Caco-2 (cell line): ENCODE measurements at regions not wholly inside any gene's neighbourhood (a gene's known extent, or its start where the extent isn't known, plus 50 kb on each side); places are given as distances from the start of the nearest gene placed in this dataset.

ENCODE experiments used
- BruUV-seq: library from RNA; stranded (reverse); fragments of 400-500 nt; replicated peaks from 2 replicates; lab custom pipeline; 2021; lab: Mats Ljungman, UMichigan
- CTCF ChIA-PET: fragments of 300-600 bp; sonication (Branson Sonifier 250); formaldehyde crosslinking; loops from one replicate; lab custom pipeline; 2022; ENCODE audit warnings: antibody characterized with exemption; lab: Charles Lee
- POLR2A ChIA-PET: fragments of 300-600 bp; sonication (Branson Sonifier 250); formaldehyde crosslinking; loops from one replicate; lab custom pipeline; 2022; ENCODE audit warnings: antibody characterized with exemption; lab: Charles Lee
- DNase-seq, 2 experiments: peaks; one replicate each; pipeline versions ENCODE4 v3.0.0 to v3.0.0-alpha.2; 2020 to 2022
- H3K27me3 ChIP-seq: replicated peaks from 2 replicates; pipeline ENCODE4 v1.6.0; 2011; ENCODE audit warnings: low read length; ENCODE audit not compliant: control insufficient read depth, insufficient read depth
- H3K36me3 ChIP-seq: 2 replicates; pipeline ENCODE4 v1.5.1; 2011; ENCODE audit warnings: low read length; ENCODE audit not compliant: control insufficient read depth, insufficient read depth
- H3K4me1 ChIP-seq: fragments of 250-450 bp; sonication (Bioruptor Pico); 2 replicates; pipeline ENCODE4 v1.5.1; 2020; ENCODE audit warnings: mild to moderate bottlenecking
- H3K4me3 ChIP-seq: 2 replicates; pipeline ENCODE4 v1.5.1; 2011; ENCODE audit warnings: low read depth, mild to moderate bottlenecking, control low read depth, low read length
- H3K9me3 ChIP-seq: fragments of 250-450 bp; sonication (Bioruptor Pico); 2 replicates; pipeline ENCODE4 v1.5.1; 2020; ENCODE audit warnings: mild to moderate bottlenecking, moderate library complexity
- H3K27ac Mint-ChIP-seq: one replicate; pipeline ENCODE4 v1.8.0; 2022; ENCODE audit warnings: mixed read lengths; ENCODE audit not compliant: unreplicated experiment
- H3K27me3 Mint-ChIP-seq: one replicate; pipeline ENCODE4 v1.8.0; 2022; ENCODE audit warnings: mixed read lengths; ENCODE audit not compliant: insufficient read depth, unreplicated experiment
- H3K36me3 Mint-ChIP-seq: one replicate; pipeline ENCODE4 v1.8.0; 2022; ENCODE audit warnings: mild to moderate bottlenecking, mixed read lengths; ENCODE audit not compliant: insufficient read depth, unreplicated experiment
- H3K4me1 Mint-ChIP-seq: one replicate; pipeline ENCODE4 v1.8.0; 2022; ENCODE audit warnings: low read depth, mixed read lengths; ENCODE audit not compliant: unreplicated experiment
- H3K4me3 Mint-ChIP-seq: one replicate; pipeline ENCODE4 v1.8.0; 2022; ENCODE audit warnings: mild to moderate bottlenecking, moderate library complexity, mixed read lengths; ENCODE audit not compliant: unreplicated experiment
- H3K9me3 Mint-ChIP-seq: one replicate; pipeline ENCODE4 v1.8.0; 2022; ENCODE audit warnings: mixed read lengths; ENCODE audit not compliant: unreplicated experiment
- CTCF ChIP-seq, 2 experiments: fragments of 200-600 bp in 1 of 2; IDR thresholded peaks; 1 replicate in 1 of 2; 2 replicates in 1 of 2; pipeline versions ENCODE4 v1.5.1 to v1.8.0; 2011 to 2022; ENCODE audit warnings: antibody characterized with exemption in 1 of 2, control low read depth in 1 of 2, inconsistent platforms in 1 of 2, low read depth in 1 of 2, low read length in 1 of 2, mild to moderate bottlenecking in 1 of 2, moderate library complexity in 1 of 2; ENCODE audit not compliant: insufficient read depth in 1 of 2, severe bottlenecking in 1 of 2, unreplicated experiment in 1 of 2
- intact Hi-C: fragments of 100-400 bp; cut with micrococcal nuclease; formaldehyde crosslinking; loops from one replicate; pipeline ENCODE4 v1.10.0; 2022; ENCODE audit not compliant: unreplicated experiment

GRCh38 chr2:16190446-16191270 is 250.3 kb downstream of the MYCN start:
- BruUV-seq = no TSS peak
- no peak for TF ChIP-seq CTCF (IDR thresholded peaks at IDR 0.05; ENCODE audit: insufficient read depth in 1 of 2, low read depth in 1 of 2, low read length in 1 of 2, severe bottlenecking in 1 of 2, unreplicated experiment in 1 of 2)

GRCh38 chr2:16189836-16190160 is 249.4 kb downstream of the MYCN start:
- Mint-ChIP-seq H3K36me3 (no peaks in the 10 kb centered on the region), H3K27ac (no peak overlapping the region), H3K9me3 (no peaks in the 10 kb centered on the region), H3K4me1 (peaks cover 18% of the 10 kb centered on the region), H3K4me3 (no peak overlapping the region), H3K27me3 (no peaks in the 10 kb centered on the region)
- ChIA-PET CTCF (no interaction called here), POLR2A (no interaction called here)
- peaks cover 7% of the 10 kb centered on the region; the same call in 1 of the 2 replicates for H3K4me1 ChIP-seq
- no peaks in the 10 kb centered on the region for H3K36me3 ChIP-seq
- no peak for TF ChIP-seq CTCF (IDR thresholded peaks at IDR 0.05; ENCODE audit: insufficient read depth in 1 of 2, low read depth in 1 of 2, low read length in 1 of 2, severe bottlenecking in 1 of 2, unreplicated experiment in 1 of 2)
- H3K9me3 ChIP-seq = no peaks in the 10 kb centered on the region
- intact Hi-C loops = no loop called here
- no TSS peak for BruUV-seq
- DNase-seq = no peak
- no peak overlapping the region for H3K4me3 ChIP-seq
- no peaks in the 10 kb centered on the region for H3K27me3 ChIP-seq

More at GRCh38 chr2:16190446-16191270, 250.3 kb downstream of the MYCN start:
- Mint-ChIP-seq H3K27me3 (no peaks in the 10 kb centered on the region), H3K4me1 (peaks cover 18% of the 10 kb centered on the region), H3K9me3 (no peaks in the 10 kb centered on the region), H3K27ac (no peak overlapping the region), H3K36me3 (no peaks in the 10 kb centered on the region), H3K4me3 (no peak overlapping the region)
- ChIA-PET CTCF (no interaction called here), POLR2A (no interaction called here)
- H3K9me3 ChIP-seq = no peaks in the 10 kb centered on the region
- no peak overlapping the region for H3K4me3 ChIP-seq
- intact Hi-C loops = no loop called here
- DNase-seq = no peak
- H3K27me3 ChIP-seq = no peaks in the 10 kb centered on the region
- peaks cover 7% of the 10 kb centered on the region; the same call in 1 of the 2 replicates for H3K4me1 ChIP-seq
- no peaks in the 10 kb centered on the region for H3K36me3 ChIP-seq

DNA sequence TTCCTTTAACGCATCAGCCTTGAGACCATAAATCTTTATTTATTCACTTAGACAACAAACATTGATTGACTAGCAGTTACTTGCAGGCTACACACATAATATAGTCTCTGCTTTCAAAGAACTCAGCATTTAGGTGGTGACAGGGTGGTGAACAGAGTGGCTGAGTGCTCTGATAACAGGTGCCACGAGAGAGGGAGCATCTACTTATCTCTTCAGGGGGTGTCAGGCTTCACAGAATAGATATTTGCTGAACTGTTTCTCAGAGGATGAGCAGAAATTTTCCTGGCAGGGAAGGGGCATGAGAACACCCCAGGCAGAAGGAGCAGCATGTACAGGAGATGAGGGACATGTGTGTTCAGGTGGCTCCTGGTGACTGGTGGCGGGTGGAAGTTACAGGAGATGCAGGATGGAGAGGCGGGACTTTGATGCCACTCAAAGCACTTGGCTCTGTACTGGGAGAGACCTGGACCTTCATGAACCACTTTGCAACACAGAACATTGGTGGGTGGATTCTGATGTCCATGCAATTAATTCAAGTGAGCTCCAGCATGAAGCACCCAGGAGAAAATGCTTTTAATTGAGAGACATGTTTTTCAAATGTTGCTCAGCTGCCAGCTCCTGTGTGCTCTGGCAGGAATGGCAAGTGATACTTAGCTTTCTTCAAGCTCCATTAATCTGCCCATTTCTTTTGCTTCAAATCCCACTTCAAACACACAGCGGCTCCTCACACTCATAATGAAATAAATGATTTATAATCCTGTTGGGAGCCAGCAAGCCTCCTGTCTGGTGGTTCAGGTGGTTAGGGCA is 248.9 kb downstream of the MYCN start:
- H3K9me3 ChIP-seq = no peaks in the 10 kb centered on the region
- ChIA-PET POLR2A (no interaction called here), CTCF (no interaction called here)
- peaks cover 7% of the 10 kb centered on the region; the same call in 1 of the 2 replicates for H3K4me1 ChIP-seq
- no peak overlapping the region for H3K4me3 Mint-ChIP-seq
- no peaks in the 10 kb centered on the region for H3K27me3 ChIP-seq
- H3K4me3 ChIP-seq = no peak overlapping the region
- H3K36me3 ChIP-seq = no peaks in the 10 kb centered on the region
- intact Hi-C loops = no loop called here
- H3K9me3 Mint-ChIP-seq = no peaks in the 10 kb centered on the region
- no peaks in the 10 kb centered on the region for H3K36me3 Mint-ChIP-seq
- no peak overlapping the region for H3K27ac Mint-ChIP-seq
- no TSS peak for BruUV-seq
- no peaks in the 10 kb centered on the region for H3K27me3 Mint-ChIP-seq
- no peak for TF ChIP-seq CTCF (IDR thresholded peaks at IDR 0.05; ENCODE audit: insufficient read depth in 1 of 2, low read depth in 1 of 2, low read length in 1 of 2, severe bottlenecking in 1 of 2, unreplicated experiment in 1 of 2)
- no peak for DNase-seq
- H3K4me1 Mint-ChIP-seq = peaks cover 18% of the 10 kb centered on the region
